Uterus (tissue), 3 donors: ENCODE measurements at regions not wholly inside any gene's neighbourhood (a gene's known extent, or its start where the extent isn't known, plus 50 kb on each side); places are given as distances from the start of the nearest gene placed in this dataset.

Experiments
- DNase-seq, 2 donors: peaks; one replicate each; pipeline ENCODE4 v3.0.0-alpha.2; 2019 to 2020
- H3K27ac ChIP-seq, 2 donors: fragments of 200-600 bp; sonication (generic); 1 replicate in 1 of 2; 2 replicates in 1 of 2; pipeline ENCODE4 v1.5.1; 2016 to 2018
- H3K27me3 ChIP-seq, 2 donors: fragments of 200-600 bp; sonication (generic); one replicate each; pipeline ENCODE4 v1.5.1; 2018 to 2019; ENCODE audit warnings: control low read depth in 1 of 2
- H3K36me3 ChIP-seq, 2 donors: fragments of 200-600 bp; sonication (generic); one replicate each; pipeline ENCODE4 v1.5.1; 2019; ENCODE audit warnings: control low read depth in 1 of 2
- H3K4me1 ChIP-seq, 2 donors: fragments of 200-600 bp; sonication (generic); one replicate each; pipeline ENCODE4 v1.5.1; 2018 to 2019; ENCODE audit warnings: control low read depth in 1 of 2
- H3K4me3 ChIP-seq, 2 donors: fragments of 200-600 bp; sonication (generic); 1 replicate in 1 of 2; 2 replicates in 1 of 2; pipeline ENCODE4 v1.5.1; 2018 to 2019; ENCODE audit warnings: mild to moderate bottlenecking in 1 of 2
- H3K9me3 ChIP-seq, 2 donors: fragments of 200-600 bp; sonication (generic); one replicate each; pipeline ENCODE4 v1.5.1; 2019; ENCODE audit warnings: control low read depth in 1 of 2
- POLR2A ChIP-seq, 2 donors: fragments of 450-650 bp; IDR thresholded peaks; one replicate each; pipeline ENCODE4 v1.6.1; 2016; ENCODE audit warnings: antibody characterized with exemption in 2 of 2, mild to moderate bottlenecking in 1 of 2, moderate library complexity in 1 of 2
- intact Hi-C: fragments of 100-400 bp; cut with DNase I; formaldehyde crosslinking; loops from one replicate; pipeline ENCODE4 v1.15.1; 2023; ENCODE audit warnings: low total_unique reads
- TF ChIP-seq, protein P1 (sequence below), 4 experiments: fragments of 200-600 bp in 2 of 4; fragments of 450-650 bp in 2 of 4; sonication (generic) in 2 of 4; IDR thresholded peaks; one replicate each; pipeline ENCODE4 v1.5.1; 2016 to 2019; ENCODE audit warnings: antibody characterized with exemption in 4 of 4, mild to moderate bottlenecking in 2 of 4, moderate library complexity in 1 of 4
- donor health status: DM: yes; HTN: yes; CAD: no.

DNA sequence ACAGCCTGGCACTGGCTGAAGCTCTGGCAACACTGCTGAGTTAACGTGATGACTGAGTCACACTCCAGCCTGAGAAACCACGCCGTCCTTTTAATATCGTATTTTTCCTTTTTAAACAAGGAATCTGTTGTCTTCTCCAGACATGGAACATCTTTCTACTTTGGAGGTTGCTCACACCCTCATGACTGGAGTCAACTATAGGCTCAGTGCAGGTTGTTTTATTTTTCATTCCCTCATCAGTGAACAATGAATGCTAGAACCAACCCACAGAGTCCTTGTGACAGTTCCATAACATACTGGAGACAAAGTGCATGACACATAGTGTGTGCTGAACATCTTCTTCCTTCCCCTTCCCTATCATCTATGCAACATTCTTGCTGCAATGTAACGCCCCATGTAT lies 76.8 kb upstream of the CPEB2 start:
- no peak overlapping the region for H3K27ac ChIP-seq
- H3K9me3 ChIP-seq, result no peaks in the 10 kb centered on the region
- H3K36me3 ChIP-seq, result no peaks in the 10 kb centered on the region
- intact Hi-C loops, result no loop called here
- no peaks in the 10 kb centered on the region for H3K27me3 ChIP-seq
- no peak for DNase-seq
- TF ChIP-seq, protein P1, sequence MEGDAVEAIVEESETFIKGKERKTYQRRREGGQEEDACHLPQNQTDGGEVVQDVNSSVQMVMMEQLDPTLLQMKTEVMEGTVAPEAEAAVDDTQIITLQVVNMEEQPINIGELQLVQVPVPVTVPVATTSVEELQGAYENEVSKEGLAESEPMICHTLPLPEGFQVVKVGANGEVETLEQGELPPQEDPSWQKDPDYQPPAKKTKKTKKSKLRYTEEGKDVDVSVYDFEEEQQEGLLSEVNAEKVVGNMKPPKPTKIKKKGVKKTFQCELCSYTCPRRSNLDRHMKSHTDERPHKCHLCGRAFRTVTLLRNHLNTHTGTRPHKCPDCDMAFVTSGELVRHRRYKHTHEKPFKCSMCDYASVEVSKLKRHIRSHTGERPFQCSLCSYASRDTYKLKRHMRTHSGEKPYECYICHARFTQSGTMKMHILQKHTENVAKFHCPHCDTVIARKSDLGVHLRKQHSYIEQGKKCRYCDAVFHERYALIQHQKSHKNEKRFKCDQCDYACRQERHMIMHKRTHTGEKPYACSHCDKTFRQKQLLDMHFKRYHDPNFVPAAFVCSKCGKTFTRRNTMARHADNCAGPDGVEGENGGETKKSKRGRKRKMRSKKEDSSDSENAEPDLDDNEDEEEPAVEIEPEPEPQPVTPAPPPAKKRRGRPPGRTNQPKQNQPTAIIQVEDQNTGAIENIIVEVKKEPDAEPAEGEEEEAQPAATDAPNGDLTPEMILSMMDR (IDR thresholded peaks at IDR 0.05), result no peak
- TF ChIP-seq POLR2A (IDR thresholded peaks at IDR 0.05), result no peak
- H3K4me1 ChIP-seq, result no peaks in the 10 kb centered on the region
- no peak overlapping the region for H3K4me3 ChIP-seq

DNA sequence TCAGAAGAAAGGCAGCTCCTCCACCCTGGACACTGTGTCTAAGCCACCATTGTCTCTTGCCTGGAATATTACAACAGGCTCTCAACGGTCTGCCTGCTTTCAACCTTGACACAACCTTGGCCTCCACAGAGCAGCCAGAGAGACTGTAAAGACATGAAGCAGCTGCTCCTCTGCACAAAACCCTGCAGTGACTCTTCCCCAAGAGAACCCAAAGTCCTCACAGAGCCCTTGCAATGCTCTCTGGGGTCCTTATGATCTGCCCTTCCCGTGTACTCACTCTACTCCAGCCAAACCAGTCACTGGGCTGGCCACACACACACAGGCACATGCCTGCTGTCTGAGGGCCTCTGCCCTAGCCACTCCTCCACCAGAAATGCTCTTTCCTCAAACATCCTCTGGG lies 75.9 kb upstream of the CPEB2 start:
- H3K36me3 ChIP-seq, result no peaks in the 10 kb centered on the region
- no peak overlapping the region for H3K27ac ChIP-seq
- DNase-seq, result no peak
- no peaks in the 10 kb centered on the region for H3K4me1 ChIP-seq
- no peak overlapping the region for H3K4me3 ChIP-seq
- no peaks in the 10 kb centered on the region for H3K9me3 ChIP-seq
- TF ChIP-seq, protein P1 (IDR thresholded peaks at IDR 0.05), result no peak
- TF ChIP-seq POLR2A (IDR thresholded peaks at IDR 0.05), result no peak
- H3K27me3 ChIP-seq, result no peaks in the 10 kb centered on the region
- intact Hi-C loops, result no loop called here

DNA sequence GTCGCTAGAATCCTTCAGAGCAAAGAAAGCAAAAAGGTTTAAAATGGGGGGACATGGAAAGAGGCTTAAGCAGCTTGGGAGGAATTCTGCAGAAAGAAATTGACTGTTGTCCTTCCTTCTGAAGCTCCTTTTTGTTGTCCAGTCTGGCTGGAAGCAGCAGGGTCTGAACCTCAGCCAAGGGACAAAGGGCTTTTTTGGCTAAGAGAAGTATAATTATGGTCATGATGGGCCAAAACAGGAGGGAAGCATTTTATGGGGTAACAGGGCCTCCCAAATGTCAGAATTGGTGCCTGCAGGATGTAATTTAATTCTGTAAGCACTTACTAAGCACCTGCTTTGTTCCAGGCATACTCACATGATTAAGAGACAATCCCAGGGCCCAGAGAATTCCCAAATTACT lies 74.2 kb upstream of the CPEB2 start:
- H3K9me3 ChIP-seq, result no peaks in the 10 kb centered on the region
- H3K27me3 ChIP-seq, result no peaks in the 10 kb centered on the region
- TF ChIP-seq, protein P1 (IDR thresholded peaks at IDR 0.05), result no peak
- TF ChIP-seq POLR2A (IDR thresholded peaks at IDR 0.05), result no peak
- no peak overlapping the region for H3K27ac ChIP-seq
- no peaks in the 10 kb centered on the region for H3K4me1 ChIP-seq
- no peak overlapping the region for H3K4me3 ChIP-seq
- intact Hi-C loops, result no loop called here
- no peak for DNase-seq
- H3K36me3 ChIP-seq, result no peaks in the 10 kb centered on the region

DNA sequence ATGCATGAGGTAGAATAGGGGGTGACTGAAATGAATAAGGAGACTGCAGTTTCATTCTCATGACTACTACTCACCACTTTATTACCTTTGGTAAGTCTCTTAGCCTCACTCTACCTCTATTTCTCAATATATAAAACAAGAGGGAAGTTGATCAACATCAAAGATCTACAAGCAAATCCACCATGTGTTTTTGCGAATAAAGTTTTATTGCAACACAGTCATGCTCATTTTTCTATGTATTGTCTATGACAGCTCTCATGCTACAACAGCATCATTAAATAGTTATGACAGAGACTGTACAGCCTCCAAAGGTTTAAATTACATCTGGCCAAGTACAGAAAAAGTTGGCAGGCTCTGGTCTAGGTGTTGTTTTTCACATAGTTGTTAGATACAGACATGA lies 72.6 kb upstream of the CPEB2 start:
- H3K4me1 ChIP-seq, result no peaks in the 10 kb centered on the region
- no peak overlapping the region for H3K27ac ChIP-seq
- no peak for DNase-seq
- no peaks in the 10 kb centered on the region for H3K36me3 ChIP-seq
- intact Hi-C loops, result no loop called here
- TF ChIP-seq POLR2A (IDR thresholded peaks at IDR 0.05), result no peak
- H3K27me3 ChIP-seq, result no peaks in the 10 kb centered on the region
- H3K4me3 ChIP-seq, result no peak overlapping the region
- H3K9me3 ChIP-seq, result no peaks in the 10 kb centered on the region

DNA sequence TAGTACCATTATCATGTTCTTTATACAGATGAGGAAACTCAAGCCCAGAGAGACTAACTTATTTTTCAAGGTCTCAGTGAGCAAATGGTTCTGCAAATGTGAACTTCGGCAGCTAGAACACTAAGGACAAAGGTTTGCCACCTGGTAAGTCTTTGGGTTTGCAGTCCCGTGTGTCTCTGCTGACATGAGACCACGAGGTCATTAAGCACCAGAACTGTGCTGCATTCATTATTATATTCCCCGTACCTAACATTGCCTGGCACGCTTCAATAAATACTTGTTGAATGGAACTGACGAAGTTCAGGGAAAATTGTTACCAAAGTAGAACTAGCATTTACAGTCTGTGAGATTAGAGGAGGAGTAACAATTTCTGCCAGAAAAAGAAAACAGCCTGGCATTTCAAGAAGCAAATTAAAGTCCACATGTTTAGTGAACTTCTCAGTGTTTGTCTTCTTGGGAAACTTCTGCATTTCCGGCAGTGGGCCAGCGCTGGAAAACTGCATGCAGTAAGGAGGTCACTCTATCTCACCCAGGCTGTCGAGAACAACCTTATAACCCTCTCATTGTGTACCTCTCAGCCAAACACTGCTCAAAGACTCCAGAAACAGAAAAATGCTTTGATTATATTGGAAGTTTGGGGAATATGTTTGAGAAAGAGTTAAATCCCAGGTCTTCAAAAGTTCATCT lies 67.4 kb upstream of the CPEB2 start:
- Histone ChIP-seq H3K27ac (no peak overlapping the region), H3K27me3 (no peaks in the 10 kb centered on the region), H3K9me3 (peaks cover 0 to 3% of the 10 kb centered on the region in 2 donors), H3K36me3 (no peaks in the 10 kb centered on the region), H3K4me1 (no peaks in the 10 kb centered on the region), H3K4me3 (no peak overlapping the region)
- intact Hi-C loops, result no loop called here
- no peak for TF ChIP-seq POLR2A (IDR thresholded peaks at IDR 0.05)
- TF ChIP-seq, protein P1 (IDR thresholded peaks at IDR 0.05), result no peak
- DNase-seq, result no peak

DNA sequence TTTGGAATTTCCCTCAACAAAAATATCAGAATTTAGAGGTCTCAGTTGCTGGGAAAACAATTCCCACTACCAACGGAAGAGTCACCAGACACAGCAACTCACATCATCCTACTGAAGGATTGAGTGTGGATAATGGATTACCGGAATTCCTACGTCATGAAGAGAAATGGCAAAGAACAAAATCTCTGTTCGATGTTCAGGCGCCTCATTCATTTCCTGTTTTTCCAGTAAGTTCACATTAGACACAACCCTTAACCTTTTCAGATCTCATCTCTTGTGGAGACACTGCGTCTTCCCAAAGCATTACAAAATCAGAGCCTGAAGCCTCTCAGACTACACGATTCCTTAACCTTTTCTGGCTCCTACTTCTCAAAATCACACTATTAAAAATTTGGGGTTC lies 58.5 kb upstream of the CPEB2 start:
- Histone ChIP-seq H3K4me3 (no peak overlapping the region), H3K36me3 (no peaks in the 10 kb centered on the region), H3K4me1 (no peaks in the 10 kb centered on the region), H3K27ac (no peak overlapping the region), H3K27me3 (no peaks in the 10 kb centered on the region), H3K9me3 (peaks cover 0 to 3% of the 10 kb centered on the region in 2 donors)
- no peak for TF ChIP-seq POLR2A (IDR thresholded peaks at IDR 0.05)
- TF ChIP-seq, protein P1 (IDR thresholded peaks at IDR 0.05), result no peak
- intact Hi-C loops, result no loop called here
- DNase-seq, result no peak
